K562 (cell line): ENCODE measurements at regions not wholly inside any gene's neighbourhood (a gene's known extent, or its start where the extent isn't known, plus 50 kb on each side); places are given as distances from the start of the nearest gene placed in this dataset.

Experiments used
- ATAC-seq: fragments of 200-7000 bp; cut with Tn5 transposase; 3 replicates; pipeline ENCODE4 v1.9.1; 2020; ENCODE audit warnings: moderate library complexity
- BruUV-seq: library from RNA; stranded (reverse); fragments of 400-500 nt; replicated peaks from 2 replicates; lab custom pipeline; 2021; lab: Mats Ljungman, UMichigan
- CTCF ChIA-PET: fragments of 300-600 bp; formaldehyde crosslinking; extraction: SDS; loops from one replicate; lab custom pipeline; 2021; ENCODE audit warnings: low intra/inter-chr PET ratio; lab: Yijun Ruan, JAX
- POLR2A ChIA-PET: fragments of 300-600, 350-650 bp; sonication (Branson Sonifier 250); formaldehyde crosslinking; extraction: SDS; loops from one replicate; lab custom pipeline; 2021; ENCODE audit warnings: antibody characterized with exemption, inconsistent platforms; lab: Yijun Ruan, JAX
- DNase-seq, 4 experiments: peaks; one replicate each; pipeline versions ENCODE4 v3.0.0 to v3.0.0-alpha.2; 2011 to 2018; ENCODE audit warnings: low spot score in 3 of 4, mixed read lengths in 3 of 4; ENCODE audit errors: extremely low read depth in 1 of 4
- FAIRE-seq: peaks from 2 replicates; lab custom pipeline; 2011; peaks lifted over from hg19 to GRCh38; lab: Jason Lieb, UNC
- H2AFZ ChIP-seq: 2 replicates; pipeline ENCODE4 v1.6.0; 2011; ENCODE audit warnings: low read depth, low read length, control low read depth, inconsistent platforms
- H3K27ac ChIP-seq: fragments of 200-600 bp; 3 replicates; pipeline ENCODE4 v1.8.0; 2011; ENCODE audit warnings: low read depth, mild to moderate bottlenecking, control low read depth, inconsistent platforms, low read length, moderate library complexity, mixed read lengths; ENCODE audit errors: extremely low read depth
- H3K27me3 ChIP-seq, 2 experiments: fragments of 300-600 bp in 1 of 2; 2 replicates in 1 of 2; 3 replicates in 1 of 2; pipeline versions ENCODE4 v1.6.0 to v1.8.0; 2011; ENCODE audit warnings: inconsistent platforms in 2 of 2, low read length in 2 of 2, mild to moderate bottlenecking in 1 of 2, mixed read lengths in 1 of 2, moderate library complexity in 1 of 2; ENCODE audit not compliant: control insufficient read depth in 2 of 2, insufficient read depth in 2 of 2
- H3K36me3 ChIP-seq: fragments of 300-600 bp; 3 replicates; pipeline ENCODE4 v1.8.0; 2011; ENCODE audit warnings: mild to moderate bottlenecking, low read length, inconsistent platforms; ENCODE audit not compliant: control insufficient read depth, insufficient read depth
- H3K4me1 ChIP-seq, 2 experiments: fragments of 200-600 bp in 1 of 2; replicated peaks in 1 of 2; 2 replicates in 1 of 2; 3 replicates in 1 of 2; pipeline versions ENCODE4 v1.5.1 to v1.8.0; 2011; ENCODE audit warnings: inconsistent platforms in 2 of 2, low read length in 2 of 2, mild to moderate bottlenecking in 1 of 2, mixed read lengths in 1 of 2, moderate library complexity in 1 of 2; ENCODE audit not compliant: control insufficient read depth in 2 of 2, insufficient read depth in 2 of 2
- H3K4me2 ChIP-seq: 2 replicates; pipeline ENCODE4 v1.6.1; 2011; ENCODE audit warnings: low read length, control low read depth, inconsistent platforms, mixed read lengths; ENCODE audit not compliant: insufficient read depth
- H3K4me3 ChIP-seq: fragments of 200-600 bp; sonication (generic), shearing (Covaris generic); 2 replicates; pipeline ENCODE4 v1.5.1; 2016; ENCODE audit warnings: control low read depth, inconsistent platforms
- H3K79me2 ChIP-seq: fragments of 200-600 bp; 3 replicates; pipeline ENCODE4 v1.8.0; 2011; ENCODE audit warnings: low read length, inconsistent platforms; ENCODE audit not compliant: control insufficient read depth, insufficient read depth
- H3K9ac ChIP-seq, 2 experiments: 2 replicates each; pipeline versions ENCODE4 v1.6.0 to v1.6.1; 2011; ENCODE audit warnings: low read depth in 2 of 2, low read length in 2 of 2, control low read depth in 1 of 2, inconsistent platforms in 1 of 2, mild to moderate bottlenecking in 1 of 2, mixed read lengths in 1 of 2; ENCODE audit not compliant: insufficient read depth in 1 of 2
- H3K9me1 ChIP-seq: one replicate; pipeline ENCODE4 v1.6.0; 2011; ENCODE audit warnings: inconsistent platforms, mild to moderate bottlenecking, low read length, moderate library complexity; ENCODE audit not compliant: control insufficient read depth, insufficient read depth
- H3K9me3 ChIP-seq: replicated peaks from 2 replicates; pipeline ENCODE4 v1.5.1; 2011; ENCODE audit warnings: low read depth, low read length, inconsistent platforms; ENCODE audit not compliant: control insufficient read depth, insufficient read depth
- H4K20me1 ChIP-seq: replicated peaks from 2 replicates; pipeline ENCODE4 v1.6.1; 2011; ENCODE audit warnings: low read length, inconsistent platforms, mixed read lengths; ENCODE audit not compliant: control insufficient read depth, insufficient read depth
- CBX2 ChIP-seq: fragments of 200-600 bp; sonication (generic); IDR thresholded peaks from one replicate; pipeline ENCODE4 v1.6.1; 2012; ENCODE audit warnings: mild to moderate bottlenecking, low read length, inconsistent platforms; ENCODE audit not compliant: insufficient read depth, poor library complexity, severe bottlenecking
- CTCFL ChIP-seq: IDR thresholded peaks from 2 replicates; pipeline ENCODE4 v1.6.1; 2011; ENCODE audit warnings: borderline replicate concordance, low read depth, mild to moderate bottlenecking, moderate library complexity, low read length; ENCODE audit not compliant: insufficient read depth, poor library complexity, severe bottlenecking
- HDGF ChIP-seq: fragments of 450-650 bp; IDR thresholded peaks from 2 replicates; pipeline ENCODE4 v1.6.1; 2016
- HNRNPK ChIP-seq: fragments of 200-400 bp; formaldehyde crosslinking; IDR thresholded peaks from one replicate; pipeline ENCODE4 v1.6.1; 2018; ENCODE audit warnings: mild to moderate bottlenecking, low read depth, low read length; ENCODE audit not compliant: poor library complexity, severe bottlenecking
- MAFF ChIP-seq: IDR thresholded peaks from 2 replicates; pipeline ENCODE4 v1.6.1; 2012; ENCODE audit warnings: low read length, improper control_type of control experiment
- NCOA6 ChIP-seq: fragments of 450-650 bp; IDR thresholded peaks from 2 replicates; pipeline ENCODE4 v1.6.1; 2017; ENCODE audit warnings: mild to moderate bottlenecking
- PTTG1 ChIP-seq: fragments of 450-650 bp; IDR thresholded peaks from 2 replicates; pipeline ENCODE4 v1.6.1; 2016; ENCODE audit warnings: low read depth, mild to moderate bottlenecking, missing genetic modification characterization, missing compliant biosample characterization
- TRIM28 ChIP-seq: fragments of 450-650 bp; IDR thresholded peaks from 2 replicates; pipeline ENCODE4 v1.6.1; 2017
- U2AF2 ChIP-seq: fragments of 200-400 bp; formaldehyde crosslinking; optimal IDR thresholded peaks from 2 replicates; pipeline ENCODE3; 2017; ENCODE audit warnings: low read depth, mild to moderate bottlenecking, low read length
- WHSC1 ChIP-seq: IDR thresholded peaks from one replicate; pipeline ENCODE4 v1.6.1; 2012; ENCODE audit warnings: low read length, control low read depth, inconsistent platforms
- ZBTB26 ChIP-seq: fragments of 450-650 bp; formaldehyde crosslinking; IDR thresholded peaks from 2 replicates; pipeline ENCODE4 v1.4.0; 2022; ENCODE audit warnings: missing genetic modification characterization
- ZBTB49 ChIP-seq: sonication (generic); formaldehyde crosslinking; IDR thresholded peaks from 2 replicates; pipeline ENCODE4 v1.8.0; 2022; ENCODE audit warnings: missing genetic modification reagents, mild to moderate bottlenecking, borderline replicate concordance
- ZNF311 ChIP-seq: fragments of 250-450 bp; sonication (Bioruptor Pico); IDR thresholded peaks from 2 replicates; pipeline ENCODE4 v1.4.0; 2020; ENCODE audit warnings: mild to moderate bottlenecking, moderate library complexity
- ZNF76 ChIP-seq: fragments of 250-450 bp; sonication (Bioruptor Pico); IDR thresholded peaks from 2 replicates; pipeline ENCODE4 v1.4.0; 2020; ENCODE audit warnings: mild to moderate bottlenecking, moderate library complexity, borderline replicate concordance
- WGBS: fragments of 100-300 bp; shearing (Covaris generic); methylation state at CpG from one replicate; pipeline ENCODE4 v1.1.6; 2016; ENCODE audit warnings: low coverage, mixed read lengths; ENCODE audit not compliant: insufficient coverage; ENCODE audit errors: missing lambda C conversion rate; 5-methylcytosine and 5-hydroxymethylcytosine counted together
- in situ Hi-C: fragments of 300-500 bp; cut with MboI; formaldehyde crosslinking; loops from 4 replicates; pipeline ENCODE4 v1.15.0; 2018; ENCODE audit warnings: inconsistent platforms, mixed read lengths
- intact Hi-C: fragments of 100-400 bp; cut with micrococcal nuclease; formaldehyde crosslinking; loops from 2 replicates; pipeline ENCODE4 v1.14.2; 2022
- TF ChIP-seq, protein P1 (sequence below): fragments of 250-450 bp; sonication (Bioruptor Pico); IDR thresholded peaks from 2 replicates; pipeline ENCODE4 v1.4.0; 2020; ENCODE audit warnings: mild to moderate bottlenecking
- TF ChIP-seq, protein P2 (sequence below): fragments of 450-650 bp; IDR thresholded peaks from 2 replicates; pipeline ENCODE4 v1.6.1; 2016; ENCODE audit warnings: low read depth, mild to moderate bottlenecking, moderate library complexity

- H3K79me2 ChIP-seq: no peaks in the 10 kb centered on the region
- FAIRE-seq (no peak), DNase-seq (no peak), ATAC-seq (no peak)
- no TSS peak for BruUV-seq
- no peak overlapping the region for H3K9ac ChIP-seq
- no peak overlapping the region for H3K4me3 ChIP-seq
- ChIA-PET POLR2A (no interaction called here), CTCF (no interaction called here)
- no peaks in the 10 kb centered on the region for H3K36me3 ChIP-seq
- H3K9me3 ChIP-seq: no peaks in the 10 kb centered on the region; the same call in 1 of the 2 replicates
- H4K20me1 ChIP-seq: no peaks in the 10 kb centered on the region
- 2% methylated on average over 8 of the region's 8 CpGs for WGBS
- in situ Hi-C loops (no loop called here), intact Hi-C loops (no loop called here)
- H3K4me2 ChIP-seq: no peak overlapping the region
- H3K9me1 ChIP-seq: no peaks in the 10 kb centered on the region
- no peaks in the 10 kb centered on the region for H3K4me1 ChIP-seq
- H2AFZ ChIP-seq: no peak overlapping the region
- no peak overlapping the region for H3K27ac ChIP-seq
- H3K27me3 ChIP-seq: no peaks in the 10 kb centered on the region
- TF ChIP-seq CTCFL: no peak
- no peak for TF ChIP-seq NCOA6
- TF ChIP-seq TRIM28: no peak
- no peak for TF ChIP-seq ZNF76
- TF ChIP-seq PTTG1 (tag): no peak
- no peak for TF ChIP-seq ZNF311 (CRISPR knock-in tag)
- TF ChIP-seq, protein P1, sequence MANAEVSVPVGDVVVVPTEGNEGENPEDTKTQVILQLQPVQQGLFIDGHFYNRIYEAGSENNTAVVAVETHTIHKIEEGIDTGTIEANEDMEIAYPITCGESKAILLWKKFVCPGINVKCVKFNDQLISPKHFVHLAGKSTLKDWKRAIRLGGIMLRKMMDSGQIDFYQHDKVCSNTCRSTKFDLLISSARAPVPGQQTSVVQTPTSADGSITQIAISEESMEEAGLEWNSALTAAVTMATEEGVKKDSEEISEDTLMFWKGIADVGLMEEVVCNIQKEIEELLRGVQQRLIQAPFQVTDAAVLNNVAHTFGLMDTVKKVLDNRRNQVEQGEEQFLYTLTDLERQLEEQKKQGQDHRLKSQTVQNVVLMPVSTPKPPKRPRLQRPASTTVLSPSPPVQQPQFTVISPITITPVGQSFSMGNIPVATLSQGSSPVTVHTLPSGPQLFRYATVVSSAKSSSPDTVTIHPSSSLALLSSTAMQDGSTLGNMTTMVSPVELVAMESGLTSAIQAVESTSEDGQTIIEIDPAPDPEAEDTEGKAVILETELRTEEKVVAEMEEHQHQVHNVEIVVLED: no peak
- TF ChIP-seq WHSC1: no peak
- TF ChIP-seq, protein P2, sequence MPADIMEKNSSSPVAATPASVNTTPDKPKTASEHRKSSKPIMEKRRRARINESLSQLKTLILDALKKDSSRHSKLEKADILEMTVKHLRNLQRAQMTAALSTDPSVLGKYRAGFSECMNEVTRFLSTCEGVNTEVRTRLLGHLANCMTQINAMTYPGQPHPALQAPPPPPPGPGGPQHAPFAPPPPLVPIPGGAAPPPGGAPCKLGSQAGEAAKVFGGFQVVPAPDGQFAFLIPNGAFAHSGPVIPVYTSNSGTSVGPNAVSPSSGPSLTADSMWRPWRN: no peak
- no peak for TF ChIP-seq ZBTB26 (CRISPR knock-in tag)
- no peak for TF ChIP-seq ZBTB49 (CRISPR knock-in tag)
- no peak for TF ChIP-seq U2AF2
- TF ChIP-seq HNRNPK: no peak
- TF ChIP-seq HDGF: no peak
- no peak for TF ChIP-seq MAFF
- no peak for TF ChIP-seq CBX2
Observed at GRCh38 chr5:92713335-92713743, 867.7 kb downstream of the NR2F1-AS1 start.
